Heart left ventricle (tissue), 13 donors: ENCODE measurements at regions not wholly inside any gene's neighbourhood (a gene's known extent, or its start where the extent isn't known, plus 50 kb on each side); places are given as distances from the start of the nearest gene placed in this dataset.

ENCODE experiments used
- POLR2A ChIP-seq, 2 donors: fragments of 450-650 bp; IDR thresholded peaks; one replicate each; pipeline ENCODE4 v1.6.1; 2017; ENCODE audit warnings: antibody characterized with exemption in 2 of 2, mild to moderate bottlenecking in 2 of 2, moderate library complexity in 2 of 2
- TF ChIP-seq, protein P1 (sequence below), 12 donors: fragments of 200-600 bp; sonication (generic) in 4 of 12; IDR thresholded peaks; one replicate each; pipeline versions ENCODE4 v1.5.0 to v1.8.0; 2018 to 2022; ENCODE audit warnings: antibody characterized with exemption in 12 of 12, mild to moderate bottlenecking in 5 of 12
- donor health status: ischemic (EF 13 %, LVEDD 7.1; RV severe dilation, severe dysfunction).
- donor health status: DM: no; HTN: yes; CAD: no.
- donor health status: DM: no; HTN: no; CAD: no.
- donor health status: ischemic (EF 25% LVEDD 6.9; RV normal size, moderate dysfunction).
- donor health status: ischemic (EF 25% LVEDD 5.7; RV mildly dilated, moderate dysfunction).
- donor health status: ischemic (EF 35%, LVEDD 5.7; RV mildly dilated, moderate dysfunction).
- donor health status: nonischemic (EF 11% LVEDD 7.7; RV severe dilation, severe dysfunction).
- donor health status: DM: yes; HTN: yes; CAD: no.
- donor health status: PGD.
- donor health status: ischemic (EF 29% LVEDD 5.4; RV normal size, mild dysfunction).
- donor health status: nonischemic (EF 23%, LVEDD 6.1; RV moderate dilation, normal function).

- no peak for TF ChIP-seq POLR2A (IDR thresholded peaks at IDR 0.05)
- TF ChIP-seq, protein P1, sequence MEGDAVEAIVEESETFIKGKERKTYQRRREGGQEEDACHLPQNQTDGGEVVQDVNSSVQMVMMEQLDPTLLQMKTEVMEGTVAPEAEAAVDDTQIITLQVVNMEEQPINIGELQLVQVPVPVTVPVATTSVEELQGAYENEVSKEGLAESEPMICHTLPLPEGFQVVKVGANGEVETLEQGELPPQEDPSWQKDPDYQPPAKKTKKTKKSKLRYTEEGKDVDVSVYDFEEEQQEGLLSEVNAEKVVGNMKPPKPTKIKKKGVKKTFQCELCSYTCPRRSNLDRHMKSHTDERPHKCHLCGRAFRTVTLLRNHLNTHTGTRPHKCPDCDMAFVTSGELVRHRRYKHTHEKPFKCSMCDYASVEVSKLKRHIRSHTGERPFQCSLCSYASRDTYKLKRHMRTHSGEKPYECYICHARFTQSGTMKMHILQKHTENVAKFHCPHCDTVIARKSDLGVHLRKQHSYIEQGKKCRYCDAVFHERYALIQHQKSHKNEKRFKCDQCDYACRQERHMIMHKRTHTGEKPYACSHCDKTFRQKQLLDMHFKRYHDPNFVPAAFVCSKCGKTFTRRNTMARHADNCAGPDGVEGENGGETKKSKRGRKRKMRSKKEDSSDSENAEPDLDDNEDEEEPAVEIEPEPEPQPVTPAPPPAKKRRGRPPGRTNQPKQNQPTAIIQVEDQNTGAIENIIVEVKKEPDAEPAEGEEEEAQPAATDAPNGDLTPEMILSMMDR (IDR thresholded peaks at IDR 0.05) = no peak
Measured at GRCh38 chr19:20276011-20276731, 109.2 kb downstream of the ZNF486 start.
